ENCODE measurements at regions not wholly inside any gene's neighbourhood (a gene's known extent, or its start where the extent isn't known, plus 50 kb on each side); places are given as distances from the start of the nearest gene placed in this dataset.
"Not testable (repeated sequence)": the region's sequence is repeated elsewhere in the genome, so short reads cannot be mapped to it uniquely, and the experiment has no call there.

DNA sequence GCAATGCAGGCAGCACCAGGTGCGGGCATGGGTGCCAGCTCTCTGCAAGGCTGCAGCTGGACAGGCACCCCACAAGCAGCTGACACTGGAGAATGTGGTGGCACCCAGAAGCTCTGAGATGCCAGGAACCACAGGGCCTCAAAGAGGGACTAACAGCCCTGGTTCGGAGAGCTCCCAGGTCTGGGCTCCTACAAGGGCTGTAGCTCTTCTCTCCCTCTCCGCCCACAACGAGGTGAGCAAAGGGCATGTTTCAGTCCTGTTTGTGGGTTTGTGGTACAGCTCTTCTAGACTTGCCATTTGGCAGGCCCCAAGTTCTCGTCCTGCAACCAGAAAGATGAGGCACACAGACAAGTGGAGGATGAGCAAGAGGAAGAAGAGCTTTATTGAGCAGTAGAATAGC, 299.5 kb upstream of the POTED start:
- not testable (repeated sequence) for TF ChIP-seq ZNF114 (tag by site-specific recombination; IDR thresholded peaks at IDR 0.05); CTCF (tag by site-specific recombination; IDR thresholded peaks at IDR 0.05); ZSCAN18 (tag by site-specific recombination; IDR thresholded peaks at IDR 0.05); ZNF23 (tag by site-specific recombination; IDR thresholded peaks at IDR 0.05; ENCODE audit: borderline replicate concordance); PRDM1 (tag by site-specific recombination; IDR thresholded peaks at IDR 0.05); KLF10 (tag by site-specific recombination; IDR thresholded peaks at IDR 0.05); ZNF76 (tag by site-specific recombination; IDR thresholded peaks at IDR 0.05; ENCODE audit: borderline replicate concordance, low read depth); SP2 (tag by site-specific recombination; IDR thresholded peaks at IDR 0.05); ZNF211 (tag by site-specific recombination; IDR thresholded peaks at IDR 0.05; ENCODE audit: low read depth); ZNF549 (tag by site-specific recombination; IDR thresholded peaks at IDR 0.05); YY2 (tag by site-specific recombination; IDR thresholded peaks at IDR 0.05); ZNF433 (tag by site-specific recombination; IDR thresholded peaks at IDR 0.05; ENCODE audit: low read depth)

Measured in HEK293 (cell line).